ENCODE measurements at regions not wholly inside any gene's neighbourhood (a gene's known extent, or its start where the extent isn't known, plus 50 kb on each side); places are given as distances from the start of the nearest gene placed in this dataset.
"Not testable (repeated sequence)": the region's sequence is repeated elsewhere in the genome, so short reads cannot be mapped to it uniquely, and the experiment has no call there.

DNA sequence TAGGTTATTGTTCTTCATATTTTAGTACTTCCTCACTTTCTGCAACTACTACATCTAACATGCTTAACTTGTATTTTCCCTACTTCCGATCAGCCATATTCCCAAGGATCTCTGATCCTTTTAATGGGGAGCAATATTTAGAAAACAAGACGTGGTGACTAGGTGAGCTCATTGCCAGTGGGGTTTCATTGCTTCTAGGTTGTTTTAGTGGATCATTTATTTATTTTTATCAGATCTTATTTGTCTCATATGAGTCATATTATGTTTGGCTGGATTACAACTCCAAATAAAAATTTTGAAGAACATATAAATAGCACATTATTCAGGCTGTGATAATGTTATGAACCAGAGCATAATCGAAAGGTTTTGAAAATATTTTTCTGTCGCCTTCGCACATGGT, 480.9 kb upstream of the TMEFF2 start:
- H3K4me2 ChIP-seq (ENCODE audit: low read depth, low read length, poor library complexity, severe bottlenecking), result no peak overlapping the region
- no peaks in the 10 kb centered on the region for H3K4me1 ChIP-seq (ENCODE audit: low read length)
- no peaks in the 10 kb centered on the region for H3K79me2 ChIP-seq (ENCODE audit: low read length)
- no peaks in the 10 kb centered on the region for H3K27me3 ChIP-seq (ENCODE audit: low read length)
- H3K4me3 ChIP-seq (ENCODE audit: low read length), result no peak overlapping the region
- peaks cover under 1% of the 10 kb centered on the region; the same call in 1 of the 2 replicates for H3K9me3 ChIP-seq (ENCODE audit: low read length)
- no peak overlapping the region for H3K9ac ChIP-seq (ENCODE audit: low read length)
- no peaks in the 10 kb centered on the region for H3K9me2 ChIP-seq (replicated peaks; ENCODE audit: insufficient read depth, low read length)
- H3K36me3 ChIP-seq (ENCODE audit: insufficient read depth, low read length), result no peaks in the 10 kb centered on the region
- no peak overlapping the region for H2AFZ ChIP-seq (ENCODE audit: low read length)
- H3K27ac ChIP-seq (ENCODE audit: low read length), result no peak overlapping the region
- no peak for DNase-seq
- no peaks in the 10 kb centered on the region for H4K20me1 ChIP-seq (ENCODE audit: insufficient read depth, low read depth, low read length)

DNA sequence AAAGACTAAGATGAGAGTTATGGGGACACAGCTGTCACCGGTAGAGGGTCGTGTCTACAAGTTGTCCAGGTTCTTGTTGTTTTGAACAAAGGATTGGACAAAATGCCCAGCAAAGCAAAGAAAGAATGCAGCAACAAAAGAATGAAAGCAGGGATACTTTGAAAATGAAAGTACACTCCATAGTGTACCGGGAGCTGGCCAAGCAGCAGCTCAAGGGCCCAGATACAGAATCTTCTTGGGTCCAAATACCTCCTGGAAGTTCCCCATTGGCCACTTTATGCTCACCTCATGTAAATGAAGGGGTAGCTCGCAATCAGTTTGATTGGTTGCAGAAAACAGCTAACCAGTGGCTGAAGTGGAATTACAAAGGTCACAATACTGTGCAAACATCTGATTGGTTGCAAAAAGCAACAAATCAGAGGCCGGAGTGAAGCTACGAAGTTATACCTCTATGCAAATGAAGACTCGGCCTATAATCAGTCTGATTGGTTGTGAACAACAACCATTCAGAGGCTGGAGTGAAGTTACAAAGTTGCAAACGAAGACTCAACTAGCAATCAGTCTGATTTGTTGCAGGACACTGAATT, 474.9 kb upstream of the TMEFF2 start:
- Histone ChIP-seq H3K4me2 (ENCODE audit: low read depth, low read length, poor library complexity, severe bottlenecking) (no peak overlapping the region), H3K9ac (ENCODE audit: low read length) (no peak overlapping the region), H3K9me3 (ENCODE audit: low read length) (peaks cover 4% of the 10 kb centered on the region; the same call in 1 of the 2 replicates), H3K36me3 (ENCODE audit: insufficient read depth, low read length) (no peaks in the 10 kb centered on the region), H4K20me1 (ENCODE audit: insufficient read depth, low read depth, low read length) (no peaks in the 10 kb centered on the region), H3K27me3 (ENCODE audit: low read length) (no peaks in the 10 kb centered on the region), H2AFZ (ENCODE audit: low read length) (no peak overlapping the region), H3K27ac (ENCODE audit: low read length) (no peak overlapping the region), H3K4me3 (ENCODE audit: low read length) (no peak overlapping the region), H3K79me2 (ENCODE audit: low read length) (no peaks in the 10 kb centered on the region), H3K4me1 (ENCODE audit: low read length) (no peaks in the 10 kb centered on the region), H3K9me2 (replicated peaks; ENCODE audit: insufficient read depth, low read length) (no peaks in the 10 kb centered on the region)
- DNase-seq, result no peak

DNA sequence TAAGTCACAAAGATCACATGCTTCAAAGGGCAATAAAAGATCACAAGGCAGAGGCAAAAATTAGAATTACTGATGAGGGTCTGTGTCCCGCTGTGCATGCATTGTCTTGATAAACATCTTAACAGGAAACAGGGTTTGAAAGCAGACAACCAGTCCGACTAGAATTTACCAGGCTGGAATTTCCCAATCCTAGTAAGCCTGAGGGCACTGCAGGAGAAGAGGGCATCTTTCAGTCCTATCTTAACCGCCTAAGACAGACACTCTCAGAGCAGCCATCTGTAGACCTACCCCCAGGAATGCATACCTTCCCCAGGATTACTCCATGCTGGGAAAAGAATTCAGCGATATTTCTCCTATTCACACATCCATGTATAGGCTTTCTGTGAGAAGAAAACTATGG, 465.8 kb upstream of the TMEFF2 start:
- not testable (repeated sequence) for H3K27me3 ChIP-seq (ENCODE audit: low read length); H3K4me2 ChIP-seq (ENCODE audit: low read depth, low read length, poor library complexity, severe bottlenecking); H3K9me2 ChIP-seq (replicated peaks; ENCODE audit: insufficient read depth, low read length)

GRCh38 chr2:192657362-192657761, 462.6 kb upstream of the TMEFF2 start:
- Histone ChIP-seq H2AFZ (ENCODE audit: low read length) (no peak overlapping the region), H3K9me3 (ENCODE audit: low read length) (peaks cover 11% of the 10 kb centered on the region), H3K4me1 (ENCODE audit: low read length) (no peaks in the 10 kb centered on the region), H3K4me2 (ENCODE audit: low read depth, low read length, poor library complexity, severe bottlenecking) (no peak overlapping the region), H3K4me3 (ENCODE audit: low read length) (no peak overlapping the region), H3K27me3 (ENCODE audit: low read length) (no peaks in the 10 kb centered on the region), H3K27ac (ENCODE audit: low read length) (no peak overlapping the region), H3K9ac (ENCODE audit: low read length) (no peak overlapping the region), H3K79me2 (ENCODE audit: low read length) (no peaks in the 10 kb centered on the region), H3K36me3 (ENCODE audit: insufficient read depth, low read length) (no peaks in the 10 kb centered on the region), H3K9me2 (replicated peaks; ENCODE audit: insufficient read depth, low read length) (no peaks in the 10 kb centered on the region), H4K20me1 (ENCODE audit: insufficient read depth, low read depth, low read length) (no peaks in the 10 kb centered on the region)
- DNase-seq, result no peak

More for the DNA sequence above, 465.8 kb upstream of the TMEFF2 start:
- not testable (repeated sequence) for H3K4me3 ChIP-seq (ENCODE audit: low read length); H4K20me1 ChIP-seq (ENCODE audit: insufficient read depth, low read depth, low read length); DNase-seq; H3K9ac ChIP-seq (ENCODE audit: low read length); H3K79me2 ChIP-seq (ENCODE audit: low read length); H3K27ac ChIP-seq (ENCODE audit: low read length); H3K4me1 ChIP-seq (ENCODE audit: low read length); H2AFZ ChIP-seq (ENCODE audit: low read length); H3K9me3 ChIP-seq (ENCODE audit: low read length); H3K36me3 ChIP-seq (ENCODE audit: insufficient read depth, low read length)

DNA sequence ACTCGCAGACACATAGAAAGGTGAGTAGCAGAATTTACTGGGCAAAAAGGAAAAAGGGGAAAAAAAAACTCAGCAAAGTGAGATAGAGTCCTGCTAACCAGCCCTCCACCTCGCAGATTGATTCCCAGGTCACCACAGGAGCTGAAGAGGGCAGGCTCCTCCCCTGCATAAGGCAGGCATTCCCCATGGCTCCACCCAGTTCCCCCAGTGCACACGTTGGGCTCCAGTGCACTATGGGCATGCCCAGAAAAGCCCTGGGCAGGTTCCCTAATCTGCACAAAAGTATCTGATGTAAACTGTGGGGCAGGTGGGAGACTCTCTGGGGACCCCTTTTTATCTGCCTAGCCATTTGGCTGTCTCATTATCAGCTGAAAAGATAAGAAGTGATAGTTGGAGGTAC, 461.2 kb upstream of the TMEFF2 start:
- H4K20me1 ChIP-seq (ENCODE audit: insufficient read depth, low read depth, low read length), result no peaks in the 10 kb centered on the region
- H3K79me2 ChIP-seq (ENCODE audit: low read length), result no peaks in the 10 kb centered on the region
- no peaks in the 10 kb centered on the region for H3K4me1 ChIP-seq (ENCODE audit: low read length)
- no peak overlapping the region for H2AFZ ChIP-seq (ENCODE audit: low read length)
- H3K27me3 ChIP-seq (ENCODE audit: low read length), result no peaks in the 10 kb centered on the region
- H3K4me2 ChIP-seq (ENCODE audit: low read depth, low read length, poor library complexity, severe bottlenecking), result no peak overlapping the region
- H3K9me2 ChIP-seq (replicated peaks; ENCODE audit: insufficient read depth, low read length), result no peaks in the 10 kb centered on the region
- H3K9me3 ChIP-seq (ENCODE audit: low read length), result peaks cover 15% of the 10 kb centered on the region
- H3K9ac ChIP-seq (ENCODE audit: low read length), result no peak overlapping the region
- no peak overlapping the region for H3K4me3 ChIP-seq (ENCODE audit: low read length)
- H3K36me3 ChIP-seq (ENCODE audit: insufficient read depth, low read length), result no peaks in the 10 kb centered on the region
- no peak for DNase-seq
- no peak overlapping the region for H3K27ac ChIP-seq (ENCODE audit: low read length)

DNA sequence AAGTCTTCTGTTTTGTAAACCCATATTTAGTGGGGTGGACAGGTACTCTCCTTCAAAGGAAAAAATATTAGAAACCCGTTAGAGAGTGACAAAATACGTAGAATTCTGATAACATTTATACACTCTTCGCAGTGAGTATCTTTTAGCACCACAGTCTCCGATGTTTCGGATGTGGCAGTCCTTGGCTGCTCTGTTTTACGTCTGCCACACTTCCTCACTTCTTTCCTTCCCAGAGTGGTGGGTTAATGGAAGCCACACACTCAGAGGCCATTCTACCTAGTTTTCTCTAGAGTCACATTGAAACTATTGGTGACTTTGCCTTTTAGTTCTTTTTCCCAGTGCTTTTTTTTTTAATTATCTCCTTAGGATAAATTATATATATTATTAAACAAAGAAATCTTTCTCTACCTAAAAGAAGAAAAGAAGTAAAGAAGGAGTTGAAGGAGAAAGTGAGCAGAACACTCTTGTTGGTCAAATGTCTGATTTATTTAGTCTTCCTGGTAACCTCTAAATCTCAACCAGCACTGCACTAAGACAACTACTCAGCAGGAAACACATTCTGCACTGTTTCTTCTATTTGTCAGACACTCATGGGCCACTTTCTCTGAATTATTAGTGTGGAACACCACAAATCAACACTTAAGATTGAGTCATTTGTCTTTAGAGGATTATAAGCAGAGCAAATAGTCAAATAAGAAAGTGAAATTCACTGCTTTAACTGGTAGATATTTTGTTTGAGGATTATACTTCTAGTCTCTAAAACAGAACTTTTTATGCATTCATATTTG, 451.3 kb upstream of the TMEFF2 start:
- H2AFZ ChIP-seq (ENCODE audit: low read length), result no peak overlapping the region
- H3K27me3 ChIP-seq (ENCODE audit: low read length), result no peaks in the 10 kb centered on the region
- H3K79me2 ChIP-seq (ENCODE audit: low read length), result no peaks in the 10 kb centered on the region
- DNase-seq, result no peak
- no peaks in the 10 kb centered on the region for H4K20me1 ChIP-seq (ENCODE audit: insufficient read depth, low read depth, low read length)
- no peaks in the 10 kb centered on the region for H3K36me3 ChIP-seq (ENCODE audit: insufficient read depth, low read length)
- H3K9me3 ChIP-seq (ENCODE audit: low read length), result peaks cover 15% of the 10 kb centered on the region; the same call in 1 of the 2 replicates
- no peak overlapping the region for H3K27ac ChIP-seq (ENCODE audit: low read length)
- no peak overlapping the region for H3K4me2 ChIP-seq (ENCODE audit: low read depth, low read length, poor library complexity, severe bottlenecking)
- no peak overlapping the region for H3K4me3 ChIP-seq (ENCODE audit: low read length)
- no peaks in the 10 kb centered on the region for H3K4me1 ChIP-seq (ENCODE audit: low read length)
- no peaks in the 10 kb centered on the region for H3K9me2 ChIP-seq (replicated peaks; ENCODE audit: insufficient read depth, low read length)
- H3K9ac ChIP-seq (ENCODE audit: low read length), result no peak overlapping the region

DNA sequence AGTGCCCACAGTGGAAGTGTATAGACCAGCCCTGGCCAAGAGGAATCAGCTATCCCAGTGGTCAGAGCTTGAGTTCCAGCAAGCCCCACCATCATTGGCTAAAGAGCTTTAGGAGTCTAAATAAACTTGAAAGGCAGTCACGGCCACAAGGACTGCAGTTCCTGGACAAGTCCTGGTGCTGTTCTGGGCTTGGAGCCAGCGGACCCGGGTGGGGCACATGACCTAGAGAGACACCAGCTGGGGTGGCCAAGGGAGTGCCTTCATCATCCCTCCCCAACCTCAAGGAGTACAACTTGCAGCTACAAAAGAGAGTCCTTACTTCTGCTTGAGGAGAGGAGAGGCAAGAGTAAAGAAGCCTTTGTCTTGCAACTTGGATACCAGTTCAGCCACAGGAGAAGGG, 439.8 kb upstream of the TMEFF2 start:
- H3K9me3 ChIP-seq (ENCODE audit: low read length), result peaks cover 13% of the 10 kb centered on the region
- H3K9ac ChIP-seq (ENCODE audit: low read length), result no peak overlapping the region
- no peaks in the 10 kb centered on the region for H3K79me2 ChIP-seq (ENCODE audit: low read length)
- H4K20me1 ChIP-seq (ENCODE audit: insufficient read depth, low read depth, low read length), result no peaks in the 10 kb centered on the region
- no peak overlapping the region for H3K27ac ChIP-seq (ENCODE audit: low read length)
- H3K36me3 ChIP-seq (ENCODE audit: insufficient read depth, low read length), result no peaks in the 10 kb centered on the region
- no peaks in the 10 kb centered on the region for H3K9me2 ChIP-seq (replicated peaks; ENCODE audit: insufficient read depth, low read length)
- H3K4me1 ChIP-seq (ENCODE audit: low read length), result no peaks in the 10 kb centered on the region
- no peak overlapping the region for H2AFZ ChIP-seq (ENCODE audit: low read length)
- H3K27me3 ChIP-seq (ENCODE audit: low read length), result no peaks in the 10 kb centered on the region
- no peak overlapping the region for H3K4me2 ChIP-seq (ENCODE audit: low read depth, low read length, poor library complexity, severe bottlenecking)
- DNase-seq, result no peak
- H3K4me3 ChIP-seq (ENCODE audit: low read length), result no peak overlapping the region

DNA sequence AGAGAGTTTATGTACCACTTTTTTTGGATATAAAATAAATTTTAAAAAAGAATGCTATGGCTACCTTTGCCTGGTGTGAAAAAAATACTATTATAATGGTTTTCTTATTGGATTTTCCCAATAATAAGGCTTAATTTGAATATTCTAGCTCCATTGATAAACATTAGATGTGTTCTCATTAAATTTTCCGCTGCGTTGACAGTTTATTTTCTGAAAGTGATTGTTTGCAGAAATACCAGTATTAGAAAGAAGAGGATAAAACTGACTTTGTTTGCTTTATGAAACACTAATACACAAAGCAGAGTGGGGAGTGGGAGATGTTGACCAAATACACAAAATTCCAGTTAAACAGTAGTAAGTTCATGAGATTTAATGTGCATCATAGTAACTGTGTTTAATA, 433.3 kb upstream of the TMEFF2 start:
- no peak overlapping the region for H3K4me2 ChIP-seq (ENCODE audit: low read depth, low read length, poor library complexity, severe bottlenecking)
- H3K9me2 ChIP-seq (replicated peaks; ENCODE audit: insufficient read depth, low read length), result no peaks in the 10 kb centered on the region
- H4K20me1 ChIP-seq (ENCODE audit: insufficient read depth, low read depth, low read length), result no peaks in the 10 kb centered on the region
- no peaks in the 10 kb centered on the region for H3K79me2 ChIP-seq (ENCODE audit: low read length)
- H2AFZ ChIP-seq (ENCODE audit: low read length), result no peak overlapping the region
- H3K9me3 ChIP-seq (ENCODE audit: low read length), result peaks cover 16% of the 10 kb centered on the region
- no peak for DNase-seq
- H3K9ac ChIP-seq (ENCODE audit: low read length), result no peak overlapping the region
- H3K36me3 ChIP-seq (ENCODE audit: insufficient read depth, low read length), result no peaks in the 10 kb centered on the region
- H3K4me3 ChIP-seq (ENCODE audit: low read length), result no peak overlapping the region
- H3K4me1 ChIP-seq (ENCODE audit: low read length), result no peaks in the 10 kb centered on the region
- H3K27ac ChIP-seq (ENCODE audit: low read length), result no peak overlapping the region
- no peaks in the 10 kb centered on the region for H3K27me3 ChIP-seq (ENCODE audit: low read length)

All from Karpas-422 (cell line).